ENCODE measurements at regions not wholly inside any gene's neighbourhood (a gene's known extent, or its start where the extent isn't known, plus 50 kb on each side); places are given as distances from the start of the nearest gene placed in this dataset.
"Not testable (repeated sequence)": the region's sequence is repeated elsewhere in the genome, so short reads cannot be mapped to it uniquely, and the experiment has no call there.

- peak overlapping the region; percentile 61 for H3K4me3 ChIP-seq (ENCODE audit: low read depth, low read length)
- peak; percentile 81 for DNase-seq (ENCODE audit: low read depth)
- TF ChIP-seq POLR2A (IDR thresholded peaks at IDR 0.05; ENCODE audit: extremely low read depth, insufficient read length) (no peak), MYC (IDR thresholded peaks at IDR 0.05; ENCODE audit: low read depth, low read length) (peak; percentile 5; the same call in 1 of the 2 replicates)
Observed at GRCh38 chr10:31134311-31134952, 102.8 kb upstream of the ZNF438 start.

- no peak for TF ChIP-seq MAX (IDR thresholded peaks at IDR 0.05; ENCODE audit: low read depth, low read length)
- TF ChIP-seq CTCF (IDR thresholded peaks at IDR 0.05; ENCODE audit: low read depth, low read length) = no peak
- TF ChIP-seq MYC (IDR thresholded peaks at IDR 0.05; ENCODE audit: low read depth, low read length) = no peak
- H3K4me3 ChIP-seq (ENCODE audit: low read depth, low read length) = peak overlapping the region; percentile 61
- peak; percentile 21 for DNase-seq (ENCODE audit: low read depth)
Observed at GRCh38 chr10:31135171-31135570, 103.5 kb upstream of the ZNF438 start.

GRCh38 chr10:31135791-31136190 lies 104.1 kb upstream of the ZNF438 start:
- H3K4me3 ChIP-seq (ENCODE audit: low read depth, low read length); DNase-seq (ENCODE audit: low read depth): not testable (repeated sequence)

- TF ChIP-seq POLR2A (IDR thresholded peaks at IDR 0.05; ENCODE audit: extremely low read depth, insufficient read length) (no peak), MYC (IDR thresholded peaks at IDR 0.05; ENCODE audit: low read depth, low read length) (no peak), MAX (IDR thresholded peaks at IDR 0.05; ENCODE audit: low read depth, low read length) (no peak), CTCF (IDR thresholded peaks at IDR 0.05; ENCODE audit: low read depth, low read length) (no peak)
- no peak for DNase-seq (ENCODE audit: low read depth)
- H3K4me3 ChIP-seq (ENCODE audit: low read depth, low read length) = no peak overlapping the region
Observed at GRCh38 chr10:31136386-31136785, 104.7 kb upstream of the ZNF438 start.

- peak; percentile 59 for DNase-seq (ENCODE audit: low read depth)
- TF ChIP-seq POLR2A (IDR thresholded peaks at IDR 0.05; ENCODE audit: extremely low read depth, insufficient read length) (no peak), MAX (IDR thresholded peaks at IDR 0.05; ENCODE audit: low read depth, low read length) (0 out of 2 replicates have a peak, but pooled peaks have one; percentile 7), MYC (IDR thresholded peaks at IDR 0.05; ENCODE audit: low read depth, low read length) (0 out of 2 replicates have a peak, but pooled peaks have one; percentile 22)
- no peak overlapping the region for H3K4me3 ChIP-seq (ENCODE audit: low read depth, low read length)
Observed at GRCh38 chr10:31136930-31137885, 105.5 kb upstream of the ZNF438 start.

GRCh38 chr10:31138026-31138553 lies 106.4 kb upstream of the ZNF438 start:
- no peak overlapping the region for H3K4me3 ChIP-seq (ENCODE audit: low read depth, low read length)
- no peak for TF ChIP-seq MYC (IDR thresholded peaks at IDR 0.05; ENCODE audit: low read depth, low read length)
- DNase-seq (ENCODE audit: low read depth) = peak; percentile 58

GRCh38 chr10:31139497-31139896 lies 107.8 kb upstream of the ZNF438 start:
- TF ChIP-seq MAX (IDR thresholded peaks at IDR 0.05; ENCODE audit: low read depth, low read length) (no peak), CTCF (IDR thresholded peaks at IDR 0.05; ENCODE audit: low read depth, low read length) (no peak), MYC (IDR thresholded peaks at IDR 0.05; ENCODE audit: low read depth, low read length) (no peak), POLR2A (IDR thresholded peaks at IDR 0.05; ENCODE audit: extremely low read depth, insufficient read length) (no peak)
- no peak for DNase-seq (ENCODE audit: low read depth)

More at GRCh38 chr10:31139497-31139896, 107.8 kb upstream of the ZNF438 start:
- H3K4me3 ChIP-seq (ENCODE audit: low read depth, low read length) = no peak overlapping the region

All from NB4 (cell line).